ENCODE measurements at regions not wholly inside any gene's neighbourhood (a gene's known extent, or its start where the extent isn't known, plus 50 kb on each side); places are given as distances from the start of the nearest gene placed in this dataset.

DNA sequence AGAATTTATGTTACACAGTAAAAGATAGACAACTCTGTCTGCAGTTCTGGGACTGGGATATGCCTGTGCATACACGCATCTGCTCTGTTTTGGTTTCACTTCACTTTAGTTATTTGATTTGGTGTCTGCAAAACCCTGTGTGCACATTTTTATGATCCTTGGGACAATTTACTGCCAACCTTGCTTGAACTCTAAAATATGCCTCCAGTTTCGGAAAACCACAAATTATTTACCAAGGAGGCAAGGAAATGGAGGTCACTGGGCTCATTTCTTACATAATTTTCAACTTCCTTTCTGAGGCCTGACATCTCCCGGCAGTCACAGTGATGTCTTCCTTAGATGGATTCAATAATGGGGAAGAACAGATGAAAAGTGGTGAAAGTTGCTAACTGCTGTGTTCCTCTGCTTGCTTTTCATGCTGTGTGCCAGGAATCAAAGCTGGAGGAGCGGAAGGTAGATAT, 61.2 kb upstream of the TAF11L2 start:
- TF ChIP-seq, protein P1, sequence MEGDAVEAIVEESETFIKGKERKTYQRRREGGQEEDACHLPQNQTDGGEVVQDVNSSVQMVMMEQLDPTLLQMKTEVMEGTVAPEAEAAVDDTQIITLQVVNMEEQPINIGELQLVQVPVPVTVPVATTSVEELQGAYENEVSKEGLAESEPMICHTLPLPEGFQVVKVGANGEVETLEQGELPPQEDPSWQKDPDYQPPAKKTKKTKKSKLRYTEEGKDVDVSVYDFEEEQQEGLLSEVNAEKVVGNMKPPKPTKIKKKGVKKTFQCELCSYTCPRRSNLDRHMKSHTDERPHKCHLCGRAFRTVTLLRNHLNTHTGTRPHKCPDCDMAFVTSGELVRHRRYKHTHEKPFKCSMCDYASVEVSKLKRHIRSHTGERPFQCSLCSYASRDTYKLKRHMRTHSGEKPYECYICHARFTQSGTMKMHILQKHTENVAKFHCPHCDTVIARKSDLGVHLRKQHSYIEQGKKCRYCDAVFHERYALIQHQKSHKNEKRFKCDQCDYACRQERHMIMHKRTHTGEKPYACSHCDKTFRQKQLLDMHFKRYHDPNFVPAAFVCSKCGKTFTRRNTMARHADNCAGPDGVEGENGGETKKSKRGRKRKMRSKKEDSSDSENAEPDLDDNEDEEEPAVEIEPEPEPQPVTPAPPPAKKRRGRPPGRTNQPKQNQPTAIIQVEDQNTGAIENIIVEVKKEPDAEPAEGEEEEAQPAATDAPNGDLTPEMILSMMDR (IDR thresholded peaks at IDR 0.05): no peak
- no peaks in the 10 kb centered on the region for H3K36me3 Mint-ChIP-seq (ENCODE audit: unreplicated experiment)
- H3K4me1 Mint-ChIP-seq (ENCODE audit: unreplicated experiment): peaks cover 13% of the 10 kb centered on the region
- DNase-seq (ENCODE audit: extremely low spot score, unreplicated experiment): no peak
- peak overlapping the region; percentile 2 for H3K27ac Mint-ChIP-seq (ENCODE audit: unreplicated experiment)
- H3K27me3 Mint-ChIP-seq (ENCODE audit: unreplicated experiment): peaks cover 2% of the 10 kb centered on the region
- peaks cover 13% of the 10 kb centered on the region for H3K9me3 Mint-ChIP-seq (ENCODE audit: unreplicated experiment)
- H3K4me3 Mint-ChIP-seq (ENCODE audit: unreplicated experiment): no peak overlapping the region

DNA sequence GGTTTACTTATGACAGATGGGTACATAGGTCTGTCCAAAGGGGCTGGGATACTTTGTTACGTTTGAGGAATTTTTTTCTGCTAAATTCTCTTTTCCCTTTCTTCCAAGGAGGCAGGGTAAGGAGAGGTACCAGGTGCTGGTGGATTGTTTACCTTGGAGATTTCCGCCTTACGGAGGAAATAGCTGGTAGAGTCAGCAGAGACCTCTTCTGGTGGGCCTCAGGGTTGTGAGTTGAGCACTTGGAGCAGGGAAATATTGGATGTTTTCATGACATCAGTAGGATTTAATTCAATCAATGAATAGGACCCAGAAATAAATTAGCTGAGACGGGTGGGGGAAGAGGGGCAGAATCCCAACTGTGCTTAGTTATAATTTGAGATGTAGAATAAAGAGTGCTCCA, 60.0 kb upstream of the TAF11L2 start:
- TF ChIP-seq, protein P1 (IDR thresholded peaks at IDR 0.05): no peak
- Mint-ChIP-seq H3K4me3 (ENCODE audit: unreplicated experiment) (no peak overlapping the region), H3K27me3 (ENCODE audit: unreplicated experiment) (peaks cover 2% of the 10 kb centered on the region), H3K36me3 (ENCODE audit: unreplicated experiment) (no peaks in the 10 kb centered on the region), H3K9me3 (ENCODE audit: unreplicated experiment) (peaks cover 13% of the 10 kb centered on the region), H3K27ac (ENCODE audit: unreplicated experiment) (no peak overlapping the region), H3K4me1 (ENCODE audit: unreplicated experiment) (peaks cover 13% of the 10 kb centered on the region)
- no peak for DNase-seq (ENCODE audit: extremely low spot score, unreplicated experiment)

DNA sequence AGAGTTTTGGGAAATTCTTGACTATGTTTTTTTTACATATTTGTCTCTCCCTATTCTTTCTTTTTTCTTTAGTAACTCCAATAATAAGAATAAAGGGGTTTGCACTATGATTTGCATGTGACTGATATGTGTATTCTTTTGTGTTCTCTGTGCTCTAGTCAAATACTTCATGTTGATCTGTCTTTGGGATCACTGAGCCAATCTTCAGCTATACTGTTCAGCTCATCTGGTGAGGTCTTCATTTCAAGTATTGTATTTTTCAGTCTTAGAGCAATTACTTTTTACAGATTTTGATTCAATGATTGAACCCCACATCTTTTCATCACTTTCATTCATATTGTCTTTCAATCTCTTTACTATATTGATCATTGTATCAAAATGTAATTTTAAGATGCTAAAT, 58.1 kb upstream of the TAF11L2 start:
- Mint-ChIP-seq H3K27ac (ENCODE audit: unreplicated experiment) (no peak overlapping the region), H3K4me3 (ENCODE audit: unreplicated experiment) (no peak overlapping the region), H3K27me3 (ENCODE audit: unreplicated experiment) (peaks cover 2% of the 10 kb centered on the region), H3K9me3 (ENCODE audit: unreplicated experiment) (peaks cover 13% of the 10 kb centered on the region), H3K36me3 (ENCODE audit: unreplicated experiment) (no peaks in the 10 kb centered on the region), H3K4me1 (ENCODE audit: unreplicated experiment) (peaks cover 13% of the 10 kb centered on the region)
- no peak for DNase-seq (ENCODE audit: extremely low spot score, unreplicated experiment)
- TF ChIP-seq, protein P1 (IDR thresholded peaks at IDR 0.05): no peak

DNA sequence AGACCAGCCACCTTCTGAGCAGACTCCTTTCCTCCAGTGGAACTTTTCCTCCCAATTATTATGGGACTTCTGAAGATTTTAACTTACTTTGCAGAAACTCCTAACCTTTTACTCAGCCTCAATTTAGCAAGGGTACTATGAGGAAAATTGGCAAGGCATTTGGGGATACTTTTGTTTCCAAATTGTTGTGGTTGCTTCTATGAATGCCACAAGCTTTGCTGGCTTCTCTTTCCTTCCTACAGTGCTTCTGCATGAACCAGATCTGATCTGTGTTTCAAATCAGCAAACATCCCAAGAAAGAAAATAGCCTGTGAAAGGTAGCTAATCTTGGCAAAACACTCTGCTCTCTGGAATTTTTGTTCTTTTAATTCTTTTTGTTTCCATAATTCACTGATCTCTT, 57.3 kb upstream of the TAF11L2 start:
- Mint-ChIP-seq H3K4me1 (ENCODE audit: unreplicated experiment) (peaks cover 13% of the 10 kb centered on the region), H3K36me3 (ENCODE audit: unreplicated experiment) (no peaks in the 10 kb centered on the region), H3K9me3 (ENCODE audit: unreplicated experiment) (peaks cover 13% of the 10 kb centered on the region), H3K27ac (ENCODE audit: unreplicated experiment) (no peak overlapping the region), H3K4me3 (ENCODE audit: unreplicated experiment) (no peak overlapping the region), H3K27me3 (ENCODE audit: unreplicated experiment) (peaks cover 2% of the 10 kb centered on the region)
- no peak for DNase-seq (ENCODE audit: extremely low spot score, unreplicated experiment)
- TF ChIP-seq, protein P1 (IDR thresholded peaks at IDR 0.05): no peak

DNA sequence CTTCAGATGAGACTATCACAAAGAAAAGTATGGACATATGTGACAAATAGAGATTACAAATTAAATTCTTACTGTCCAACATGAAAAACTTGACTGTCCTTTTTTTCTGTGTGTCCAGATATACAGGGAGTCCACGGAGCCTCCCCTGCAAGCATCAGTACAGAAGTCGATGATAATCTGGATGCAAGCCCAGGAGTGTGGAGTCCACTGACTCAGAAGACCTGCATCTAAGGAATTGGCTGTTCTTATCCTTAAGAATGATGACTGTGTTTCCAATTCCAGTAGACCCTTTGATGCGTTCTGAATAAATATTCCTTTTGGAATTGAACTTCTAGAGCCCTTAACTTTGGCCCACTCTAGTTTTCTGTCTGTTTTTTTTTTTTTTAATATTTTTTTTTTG, 56.7 kb upstream of the TAF11L2 start:
- Mint-ChIP-seq H3K4me1 (ENCODE audit: unreplicated experiment) (peaks cover 10% of the 10 kb centered on the region), H3K9me3 (ENCODE audit: unreplicated experiment) (peaks cover 13% of the 10 kb centered on the region), H3K36me3 (ENCODE audit: unreplicated experiment) (no peaks in the 10 kb centered on the region), H3K27me3 (ENCODE audit: unreplicated experiment) (peaks cover 2% of the 10 kb centered on the region), H3K4me3 (ENCODE audit: unreplicated experiment) (no peak overlapping the region), H3K27ac (ENCODE audit: unreplicated experiment) (no peak overlapping the region)
- TF ChIP-seq, protein P1 (IDR thresholded peaks at IDR 0.05): no peak
- DNase-seq (ENCODE audit: extremely low spot score, unreplicated experiment): no peak
